ENCODE measurements at regions not wholly inside any gene's neighbourhood (a gene's known extent, or its start where the extent isn't known, plus 50 kb on each side); places are given as distances from the start of the nearest gene placed in this dataset.
A peak's percentile ranks its signal among the peaks of the same experiment; 100 is the strongest.

DNA sequence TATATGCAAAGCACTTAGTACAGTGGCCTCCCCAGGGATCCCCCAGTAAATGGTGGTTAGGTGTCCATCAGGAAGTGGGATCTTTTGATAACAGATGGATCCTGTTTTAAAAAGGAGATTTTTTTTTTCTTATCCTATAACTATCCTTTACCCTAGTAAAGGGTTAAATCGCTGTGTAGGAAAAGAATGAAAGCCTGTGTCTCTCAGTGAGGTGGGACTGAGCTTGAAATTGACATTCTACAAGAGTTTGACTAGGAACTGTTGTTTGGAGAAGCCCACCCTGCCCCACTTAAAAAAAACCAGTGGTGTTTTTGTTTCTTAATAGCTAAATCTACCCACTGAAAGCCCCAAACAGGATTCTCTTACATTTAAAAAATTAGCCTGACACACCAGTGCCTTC, 112.2 kb upstream of the EGLN3 start:
- peaks cover 2% of the 10 kb centered on the region for H3K27me3 ChIP-seq (ENCODE audit: control insufficient read depth, insufficient read depth, low read length)
- H3K4me1 ChIP-seq (ENCODE audit: control insufficient read depth, extremely low read depth, insufficient read depth, low read length) = no peaks in the 10 kb centered on the region
- H3K4me2 ChIP-seq (ENCODE audit: extremely low read depth, insufficient read depth, low read length) = no peak overlapping the region
- H2AFZ ChIP-seq (ENCODE audit: low read length) = no peak overlapping the region
- H4K20me1 ChIP-seq (ENCODE audit: control insufficient read depth, extremely low read depth, insufficient read depth, low read length) = no peaks in the 10 kb centered on the region
- no peak for DNase-seq (ENCODE audit: low read depth in 2 of 2)
- no peak overlapping the region for H3K9ac ChIP-seq (ENCODE audit: insufficient read depth, low read length)
- no peak overlapping the region for H3K4me3 ChIP-seq (replicated peaks in 1 of 4; ENCODE audit: control extremely low read depth in 1 of 4, insufficient read depth in 1 of 4, low read depth in 3 of 4, low read length in 4 of 4)
- H3K79me2 ChIP-seq (ENCODE audit: control insufficient read depth, insufficient read depth, low read length) = no peaks in the 10 kb centered on the region
- TF ChIP-seq EZH2 (IDR thresholded peaks at IDR 0.05; ENCODE audit: low read length, missing control alignments) (no peak), CTCF (conservative IDR thresholded peaks at IDR 0.05 in 1 of 2, IDR thresholded peaks at IDR 0.05 in 1 of 2; ENCODE audit: low read depth in 1 of 2, low read length in 2 of 2) (no peak)
- H3K36me3 ChIP-seq (ENCODE audit: control insufficient read depth, insufficient read depth, low read length) = no peaks in the 10 kb centered on the region
- no peak overlapping the region for H3K27ac ChIP-seq (ENCODE audit: insufficient read depth, low read length)
- H3K9me3 ChIP-seq (ENCODE audit: control insufficient read depth, insufficient read depth, low read depth, low read length) = no peaks in the 10 kb centered on the region

GRCh38 chr14:34062353-34062973, 111.6 kb upstream of the EGLN3 start:
- no peak overlapping the region for H3K27ac ChIP-seq (ENCODE audit: insufficient read depth, low read length)
- no peak overlapping the region for H3K4me2 ChIP-seq (ENCODE audit: extremely low read depth, insufficient read depth, low read length)
- no peak for TF ChIP-seq EZH2 (IDR thresholded peaks at IDR 0.05; ENCODE audit: low read length, missing control alignments)
- no peak for TF ChIP-seq CTCF (conservative IDR thresholded peaks at IDR 0.05 in 1 of 2, IDR thresholded peaks at IDR 0.05 in 1 of 2; ENCODE audit: low read depth in 1 of 2, low read length in 2 of 2)
- no peaks in the 10 kb centered on the region for H3K79me2 ChIP-seq (ENCODE audit: control insufficient read depth, insufficient read depth, low read length)
- H4K20me1 ChIP-seq (ENCODE audit: control insufficient read depth, extremely low read depth, insufficient read depth, low read length) = no peaks in the 10 kb centered on the region
- no peak overlapping the region for H3K4me3 ChIP-seq (replicated peaks in 1 of 4; ENCODE audit: control extremely low read depth in 1 of 4, insufficient read depth in 1 of 4, low read depth in 3 of 4, low read length in 4 of 4)
- H3K9me3 ChIP-seq (ENCODE audit: control insufficient read depth, insufficient read depth, low read depth, low read length) = no peaks in the 10 kb centered on the region
- H3K9ac ChIP-seq (ENCODE audit: insufficient read depth, low read length) = no peak overlapping the region
- peaks cover 2% of the 10 kb centered on the region for H3K27me3 ChIP-seq (ENCODE audit: control insufficient read depth, insufficient read depth, low read length)
- no peak for DNase-seq (ENCODE audit: low read depth in 2 of 2)
- no peak overlapping the region for H2AFZ ChIP-seq (ENCODE audit: low read length)
- H3K4me1 ChIP-seq (ENCODE audit: control insufficient read depth, extremely low read depth, insufficient read depth, low read length) = no peaks in the 10 kb centered on the region
- H3K36me3 ChIP-seq (ENCODE audit: control insufficient read depth, insufficient read depth, low read length) = no peaks in the 10 kb centered on the region

GRCh38 chr14:34060651-34060999, 109.8 kb upstream of the EGLN3 start:
- H3K79me2 ChIP-seq (ENCODE audit: control insufficient read depth, insufficient read depth, low read length) = no peaks in the 10 kb centered on the region

More at GRCh38 chr14:34060651-34060999, 109.8 kb upstream of the EGLN3 start:
- Histone ChIP-seq H3K27me3 (ENCODE audit: control insufficient read depth, insufficient read depth, low read length) (peaks cover 1% of the 10 kb centered on the region), H3K36me3 (ENCODE audit: control insufficient read depth, insufficient read depth, low read length) (no peaks in the 10 kb centered on the region), H3K4me1 (ENCODE audit: control insufficient read depth, extremely low read depth, insufficient read depth, low read length) (no peaks in the 10 kb centered on the region), H3K27ac (ENCODE audit: insufficient read depth, low read length) (peak overlapping the region; percentile 61), H4K20me1 (ENCODE audit: control insufficient read depth, extremely low read depth, insufficient read depth, low read length) (no peaks in the 10 kb centered on the region), H3K4me2 (ENCODE audit: extremely low read depth, insufficient read depth, low read length) (peak overlapping the region; percentile 94), H2AFZ (ENCODE audit: low read length) (peak overlapping the region; percentile 61), H3K4me3 (replicated peaks in 1 of 4; ENCODE audit: control extremely low read depth in 1 of 4, insufficient read depth in 1 of 4, low read depth in 3 of 4, low read length in 4 of 4) (peak overlapping the region; percentile 29 to 60 (median 54)), H3K9me3 (ENCODE audit: control insufficient read depth, insufficient read depth, low read depth, low read length) (no peaks in the 10 kb centered on the region), H3K9ac (ENCODE audit: insufficient read depth, low read length) (peak overlapping the region; percentile 34)
- TF ChIP-seq CTCF (conservative IDR thresholded peaks at IDR 0.05 in 1 of 2, IDR thresholded peaks at IDR 0.05 in 1 of 2; ENCODE audit: low read depth in 1 of 2, low read length in 2 of 2) = no peak
- DNase-seq (ENCODE audit: low read depth in 2 of 2) = no peak
